Heart left ventricle (tissue), 13 donors: ENCODE measurements at regions not wholly inside any gene's neighbourhood (a gene's known extent, or its start where the extent isn't known, plus 50 kb on each side); places are given as distances from the start of the nearest gene placed in this dataset.

ENCODE experiments used
- POLR2A ChIP-seq, 2 donors: fragments of 450-650 bp; IDR thresholded peaks; one replicate each; pipeline ENCODE4 v1.6.1; 2017; ENCODE audit warnings: antibody characterized with exemption in 2 of 2, mild to moderate bottlenecking in 2 of 2, moderate library complexity in 2 of 2
- TF ChIP-seq, protein P1 (sequence below), 12 donors: fragments of 200-600 bp; sonication (generic) in 4 of 12; IDR thresholded peaks; one replicate each; pipeline versions ENCODE4 v1.5.0 to v1.8.0; 2018 to 2022; ENCODE audit warnings: antibody characterized with exemption in 12 of 12, mild to moderate bottlenecking in 5 of 12
- donor health status: ischemic (EF 13 %, LVEDD 7.1; RV severe dilation, severe dysfunction).
- donor health status: DM: no; HTN: yes; CAD: no.
- donor health status: DM: no; HTN: no; CAD: no.
- donor health status: ischemic (EF 25% LVEDD 6.9; RV normal size, moderate dysfunction).
- donor health status: ischemic (EF 25% LVEDD 5.7; RV mildly dilated, moderate dysfunction).
- donor health status: ischemic (EF 35%, LVEDD 5.7; RV mildly dilated, moderate dysfunction).
- donor health status: nonischemic (EF 11% LVEDD 7.7; RV severe dilation, severe dysfunction).
- donor health status: DM: yes; HTN: yes; CAD: no.
- donor health status: PGD.
- donor health status: ischemic (EF 29% LVEDD 5.4; RV normal size, mild dysfunction).
- donor health status: nonischemic (EF 23%, LVEDD 6.1; RV moderate dilation, normal function).

GRCh38 chr2:20539133-20539719 lies 92.4 kb downstream of the RHOB start:
- no peak for TF ChIP-seq POLR2A (IDR thresholded peaks at IDR 0.05)
- TF ChIP-seq, protein P1, sequence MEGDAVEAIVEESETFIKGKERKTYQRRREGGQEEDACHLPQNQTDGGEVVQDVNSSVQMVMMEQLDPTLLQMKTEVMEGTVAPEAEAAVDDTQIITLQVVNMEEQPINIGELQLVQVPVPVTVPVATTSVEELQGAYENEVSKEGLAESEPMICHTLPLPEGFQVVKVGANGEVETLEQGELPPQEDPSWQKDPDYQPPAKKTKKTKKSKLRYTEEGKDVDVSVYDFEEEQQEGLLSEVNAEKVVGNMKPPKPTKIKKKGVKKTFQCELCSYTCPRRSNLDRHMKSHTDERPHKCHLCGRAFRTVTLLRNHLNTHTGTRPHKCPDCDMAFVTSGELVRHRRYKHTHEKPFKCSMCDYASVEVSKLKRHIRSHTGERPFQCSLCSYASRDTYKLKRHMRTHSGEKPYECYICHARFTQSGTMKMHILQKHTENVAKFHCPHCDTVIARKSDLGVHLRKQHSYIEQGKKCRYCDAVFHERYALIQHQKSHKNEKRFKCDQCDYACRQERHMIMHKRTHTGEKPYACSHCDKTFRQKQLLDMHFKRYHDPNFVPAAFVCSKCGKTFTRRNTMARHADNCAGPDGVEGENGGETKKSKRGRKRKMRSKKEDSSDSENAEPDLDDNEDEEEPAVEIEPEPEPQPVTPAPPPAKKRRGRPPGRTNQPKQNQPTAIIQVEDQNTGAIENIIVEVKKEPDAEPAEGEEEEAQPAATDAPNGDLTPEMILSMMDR (IDR thresholded peaks at IDR 0.05): no peak
